ENCODE measurements at regions not wholly inside any gene's neighbourhood (a gene's known extent, or its start where the extent isn't known, plus 50 kb on each side); places are given as distances from the start of the nearest gene placed in this dataset.

DNA sequence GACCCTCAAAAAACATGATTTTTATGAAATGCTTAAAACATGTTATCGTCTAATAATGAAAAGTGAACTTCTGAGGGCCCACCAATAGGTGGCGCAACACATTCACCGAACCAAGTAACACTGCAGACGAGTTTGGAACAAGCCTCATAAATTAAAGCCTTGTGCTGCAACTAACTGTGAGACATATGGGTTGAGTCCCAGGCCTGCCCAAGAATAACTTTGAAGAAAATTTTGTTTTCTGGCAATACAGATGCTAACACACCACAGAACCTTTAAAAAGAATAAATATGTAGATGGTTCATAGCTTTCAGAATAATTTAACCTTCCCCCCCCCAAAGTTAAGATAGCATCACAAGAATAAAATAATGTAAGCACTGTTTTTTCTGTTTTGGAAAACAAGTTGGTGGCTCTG lies 285.9 kb downstream of the RNF144A start:
- no peak overlapping the region for H3K27ac ChIP-seq (replicated peaks in 1 of 4)
- no peaks in the 10 kb centered on the region for H3K9me3 ChIP-seq
- no peak overlapping the region for H3K4me3 ChIP-seq
- TF ChIP-seq, protein P1, sequence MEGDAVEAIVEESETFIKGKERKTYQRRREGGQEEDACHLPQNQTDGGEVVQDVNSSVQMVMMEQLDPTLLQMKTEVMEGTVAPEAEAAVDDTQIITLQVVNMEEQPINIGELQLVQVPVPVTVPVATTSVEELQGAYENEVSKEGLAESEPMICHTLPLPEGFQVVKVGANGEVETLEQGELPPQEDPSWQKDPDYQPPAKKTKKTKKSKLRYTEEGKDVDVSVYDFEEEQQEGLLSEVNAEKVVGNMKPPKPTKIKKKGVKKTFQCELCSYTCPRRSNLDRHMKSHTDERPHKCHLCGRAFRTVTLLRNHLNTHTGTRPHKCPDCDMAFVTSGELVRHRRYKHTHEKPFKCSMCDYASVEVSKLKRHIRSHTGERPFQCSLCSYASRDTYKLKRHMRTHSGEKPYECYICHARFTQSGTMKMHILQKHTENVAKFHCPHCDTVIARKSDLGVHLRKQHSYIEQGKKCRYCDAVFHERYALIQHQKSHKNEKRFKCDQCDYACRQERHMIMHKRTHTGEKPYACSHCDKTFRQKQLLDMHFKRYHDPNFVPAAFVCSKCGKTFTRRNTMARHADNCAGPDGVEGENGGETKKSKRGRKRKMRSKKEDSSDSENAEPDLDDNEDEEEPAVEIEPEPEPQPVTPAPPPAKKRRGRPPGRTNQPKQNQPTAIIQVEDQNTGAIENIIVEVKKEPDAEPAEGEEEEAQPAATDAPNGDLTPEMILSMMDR (IDR thresholded peaks at IDR 0.05) = peak; percentile 61 to 77 (median 64)
- no peak for TF ChIP-seq EP300 (IDR thresholded peaks at IDR 0.05)
- no peaks in the 10 kb centered on the region for H3K36me3 ChIP-seq
- H3K4me1 ChIP-seq = no peaks in the 10 kb centered on the region
- WGBS = 4% methylated on average over 4 of the region's 4 CpGs
- no peaks in the 10 kb centered on the region for H3K27me3 ChIP-seq
- intact Hi-C loops (cut with DNase I) = loop anchor here (10.0 kb wide), 1 partner anchor 1482 kb away; the partner anchor contains the start of gene ID2
- DNase-seq (ENCODE audit: extremely low spot score) = no peak

DNA sequence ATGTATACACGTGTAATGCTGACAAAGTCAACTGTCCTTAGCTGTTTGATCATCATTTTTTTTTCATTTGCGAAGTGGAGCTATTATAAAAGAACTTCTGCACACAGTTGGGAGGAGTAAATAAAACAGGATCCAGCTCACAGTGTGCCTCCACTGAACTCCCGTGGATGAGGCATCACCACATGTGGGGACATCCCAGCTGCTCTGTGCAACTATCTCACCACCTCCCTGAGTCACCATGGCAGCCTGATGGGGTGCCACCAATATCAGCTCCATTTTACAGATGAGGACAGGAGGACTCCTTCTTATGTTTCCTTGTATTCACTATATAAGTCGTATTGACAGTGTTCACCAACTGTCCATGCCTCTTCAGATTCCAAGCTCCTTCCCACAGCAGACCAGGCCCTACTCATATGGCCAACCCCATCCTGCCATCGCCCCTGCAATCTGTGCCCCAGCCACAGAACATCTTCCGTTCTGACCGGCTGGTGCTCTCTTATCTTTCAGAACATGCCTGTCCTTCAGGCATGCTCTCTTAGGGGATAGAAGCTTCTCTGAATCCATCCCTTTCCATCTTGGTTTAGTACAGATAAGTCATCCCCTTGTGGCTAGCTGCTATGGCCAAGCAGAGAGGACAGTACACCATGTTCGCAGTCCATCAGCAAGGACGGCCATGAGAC lies 288.1 kb downstream of the RNF144A start:
- Histone ChIP-seq H3K9me3 (no peaks in the 10 kb centered on the region), H3K36me3 (no peaks in the 10 kb centered on the region), H3K27me3 (no peaks in the 10 kb centered on the region), H3K4me1 (no peaks in the 10 kb centered on the region), H3K27ac (replicated peaks in 1 of 4) (no peak overlapping the region), H3K4me3 (no peak overlapping the region)
- WGBS = 91% methylated on average over 9 of the region's 9 CpGs
- DNase-seq (ENCODE audit: extremely low spot score) = no peak
- intact Hi-C loops (cut with DNase I) = loop anchor here (10.0 kb wide), 1 partner anchor 1480 kb away; the partner anchor contains the start of gene ID2
- TF ChIP-seq EP300 (IDR thresholded peaks at IDR 0.05) = no peak
- no peak for TF ChIP-seq POLR2AphosphoS5 (IDR thresholded peaks at IDR 0.05)
- TF ChIP-seq, protein P1 (IDR thresholded peaks at IDR 0.05) = no peak
- no peak for TF ChIP-seq POLR2A (IDR thresholded peaks at IDR 0.05; ENCODE audit: low read depth)

DNA sequence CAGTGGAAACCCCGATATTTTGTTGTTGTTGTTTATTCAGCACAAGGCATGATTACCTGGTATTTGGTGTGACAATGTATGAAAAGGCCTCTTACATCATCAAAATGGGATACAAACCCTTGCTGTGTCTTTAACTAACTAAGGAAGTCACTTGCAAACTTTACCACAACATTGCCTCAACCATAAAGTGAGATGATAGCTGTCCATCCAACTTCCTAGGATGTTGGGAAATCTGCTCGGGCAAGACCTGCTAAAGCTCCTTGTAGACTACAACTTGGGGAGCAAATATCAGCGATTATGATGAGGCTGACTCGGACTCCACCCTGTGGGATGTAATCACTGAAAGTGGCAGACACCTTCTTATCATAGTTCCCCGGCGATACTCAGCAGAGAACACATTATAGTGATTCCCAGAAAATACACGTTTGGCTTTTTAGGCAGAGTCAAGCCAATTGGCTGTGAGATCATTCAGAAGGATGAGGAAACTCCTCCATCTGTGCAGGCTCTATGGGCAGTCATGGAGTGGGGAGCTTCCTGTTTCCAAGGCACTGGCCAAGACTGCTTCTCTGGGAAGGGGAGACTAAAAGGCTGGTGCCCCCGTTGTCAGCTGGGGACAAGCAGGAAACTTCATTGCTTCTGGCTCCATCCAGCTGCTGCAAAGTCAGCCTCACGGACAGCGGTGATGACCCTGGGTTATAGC lies 289.0 kb downstream of the RNF144A start:
- Histone ChIP-seq H3K36me3 (no peaks in the 10 kb centered on the region), H3K27me3 (no peaks in the 10 kb centered on the region), H3K9me3 (no peaks in the 10 kb centered on the region), H3K4me1 (no peaks in the 10 kb centered on the region), H3K27ac (replicated peaks in 1 of 4) (no peak overlapping the region), H3K4me3 (no peak overlapping the region)
- 85% methylated on average over 9 of the region's 10 CpGs for WGBS
- intact Hi-C loops (cut with DNase I) = loop anchor here (10.0 kb wide), 1 partner anchor 1479 kb away; the partner anchor contains the start of gene ID2
- DNase-seq (ENCODE audit: extremely low spot score) = no peak
- no peak for TF ChIP-seq EP300 (IDR thresholded peaks at IDR 0.05)
- TF ChIP-seq, protein P1 (IDR thresholded peaks at IDR 0.05) = no peak
- no peak for TF ChIP-seq POLR2A (IDR thresholded peaks at IDR 0.05; ENCODE audit: low read depth)
- TF ChIP-seq POLR2AphosphoS5 (IDR thresholded peaks at IDR 0.05) = no peak

DNA sequence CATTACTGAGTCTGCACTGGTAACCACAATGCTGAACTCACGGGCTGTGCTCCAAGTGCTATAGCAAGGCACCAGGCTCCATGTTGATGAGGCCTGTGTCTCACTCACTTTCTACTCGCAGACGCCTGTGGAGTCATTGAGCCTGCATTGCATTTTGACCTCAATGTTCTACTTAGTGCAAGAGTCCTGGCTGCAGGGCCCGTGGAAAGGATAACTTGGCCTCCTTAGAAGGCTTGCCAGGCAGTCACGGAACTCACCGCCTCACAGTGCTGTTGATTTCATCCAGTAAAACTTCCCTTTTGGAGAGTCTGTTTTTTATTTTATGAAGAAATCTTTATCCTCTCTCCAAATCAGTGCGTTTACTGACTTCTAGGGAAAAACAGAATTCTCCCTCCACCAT lies 290.4 kb downstream of the RNF144A start:
- Histone ChIP-seq H3K27ac (replicated peaks in 1 of 4) (no peak overlapping the region), H3K27me3 (no peaks in the 10 kb centered on the region), H3K36me3 (no peaks in the 10 kb centered on the region), H3K9me3 (no peaks in the 10 kb centered on the region), H3K4me1 (no peaks in the 10 kb centered on the region), H3K4me3 (no peak overlapping the region)
- intact Hi-C loops (cut with DNase I) = loop anchor here (10.0 kb wide), 1 partner anchor 1477 kb away; the partner anchor contains the start of gene ID2
- no peak for DNase-seq (ENCODE audit: extremely low spot score)
- 88% methylated on average over 7 of the region's 7 CpGs for WGBS
- TF ChIP-seq, protein P1 (IDR thresholded peaks at IDR 0.05) = no peak
- no peak for TF ChIP-seq EP300 (IDR thresholded peaks at IDR 0.05)
- no peak for TF ChIP-seq POLR2AphosphoS5 (IDR thresholded peaks at IDR 0.05)
- TF ChIP-seq POLR2A (IDR thresholded peaks at IDR 0.05; ENCODE audit: low read depth) = no peak

Measured in esophagus muscularis mucosa (tissue), 4 donors.